ENCODE measurements at regions not wholly inside any gene's neighbourhood (a gene's known extent, or its start where the extent isn't known, plus 50 kb on each side); places are given as distances from the start of the nearest gene placed in this dataset.

DNA sequence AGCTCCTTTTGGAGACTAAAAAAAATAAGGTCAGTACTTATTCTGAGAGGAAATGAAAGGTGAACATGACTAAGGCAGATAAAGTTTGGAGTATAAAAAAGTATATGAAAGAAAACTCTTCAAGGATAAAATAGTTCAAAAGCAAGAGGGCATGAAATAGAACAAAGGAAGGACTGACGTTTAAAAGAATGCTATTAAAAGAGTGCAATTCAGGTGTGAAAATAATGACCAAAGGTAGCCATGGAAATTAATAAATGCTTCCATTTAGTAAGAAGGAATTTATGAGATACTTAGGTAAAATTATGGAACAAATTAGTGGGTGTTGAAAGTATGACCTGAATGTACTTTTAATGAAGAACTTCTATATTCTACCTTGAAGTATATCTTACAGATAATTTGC, 128.2 kb upstream of the WDFY3 start:
- TF ChIP-seq, protein P1, sequence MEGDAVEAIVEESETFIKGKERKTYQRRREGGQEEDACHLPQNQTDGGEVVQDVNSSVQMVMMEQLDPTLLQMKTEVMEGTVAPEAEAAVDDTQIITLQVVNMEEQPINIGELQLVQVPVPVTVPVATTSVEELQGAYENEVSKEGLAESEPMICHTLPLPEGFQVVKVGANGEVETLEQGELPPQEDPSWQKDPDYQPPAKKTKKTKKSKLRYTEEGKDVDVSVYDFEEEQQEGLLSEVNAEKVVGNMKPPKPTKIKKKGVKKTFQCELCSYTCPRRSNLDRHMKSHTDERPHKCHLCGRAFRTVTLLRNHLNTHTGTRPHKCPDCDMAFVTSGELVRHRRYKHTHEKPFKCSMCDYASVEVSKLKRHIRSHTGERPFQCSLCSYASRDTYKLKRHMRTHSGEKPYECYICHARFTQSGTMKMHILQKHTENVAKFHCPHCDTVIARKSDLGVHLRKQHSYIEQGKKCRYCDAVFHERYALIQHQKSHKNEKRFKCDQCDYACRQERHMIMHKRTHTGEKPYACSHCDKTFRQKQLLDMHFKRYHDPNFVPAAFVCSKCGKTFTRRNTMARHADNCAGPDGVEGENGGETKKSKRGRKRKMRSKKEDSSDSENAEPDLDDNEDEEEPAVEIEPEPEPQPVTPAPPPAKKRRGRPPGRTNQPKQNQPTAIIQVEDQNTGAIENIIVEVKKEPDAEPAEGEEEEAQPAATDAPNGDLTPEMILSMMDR (IDR thresholded peaks at IDR 0.05), result no peak
- no peak for TF ChIP-seq POLR2A (IDR thresholded peaks at IDR 0.05)
